COLO668 (cell line): ENCODE measurements at regions not wholly inside any gene's neighbourhood (a gene's known extent, or its start where the extent isn't known, plus 50 kb on each side); places are given as distances from the start of the nearest gene placed in this dataset.
"Not testable (repeated sequence)": the region's sequence is repeated elsewhere in the genome, so short reads cannot be mapped to it uniquely, and the experiment has no call there.

Experiments used
- DNase-seq: peaks from one replicate; lab custom pipeline; 2025; ENCODE audit not compliant: unreplicated experiment; lab: John Stamatoyannopoulos, UW

DNA sequence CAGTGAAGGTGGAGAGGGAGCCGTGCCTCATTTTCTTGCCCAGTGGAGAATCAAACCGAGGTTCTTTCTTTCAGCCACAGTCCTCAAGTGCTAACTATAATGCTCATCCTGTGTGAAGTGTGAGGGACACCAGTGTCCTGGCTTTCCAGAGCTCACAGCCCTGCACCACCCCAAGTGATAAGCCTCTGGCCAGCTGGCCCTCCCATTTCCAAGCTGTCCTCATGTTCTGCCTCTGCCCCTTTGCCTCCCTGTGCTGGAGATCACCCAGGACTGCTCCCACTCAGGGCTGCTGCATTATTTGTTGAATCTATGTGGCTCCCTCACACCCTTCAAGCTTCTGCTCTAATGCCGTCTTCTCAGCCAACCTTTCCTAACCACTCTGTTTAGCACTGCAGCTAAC is 224.5 kb upstream of the TUT7 start:
- no peak for DNase-seq

DNA sequence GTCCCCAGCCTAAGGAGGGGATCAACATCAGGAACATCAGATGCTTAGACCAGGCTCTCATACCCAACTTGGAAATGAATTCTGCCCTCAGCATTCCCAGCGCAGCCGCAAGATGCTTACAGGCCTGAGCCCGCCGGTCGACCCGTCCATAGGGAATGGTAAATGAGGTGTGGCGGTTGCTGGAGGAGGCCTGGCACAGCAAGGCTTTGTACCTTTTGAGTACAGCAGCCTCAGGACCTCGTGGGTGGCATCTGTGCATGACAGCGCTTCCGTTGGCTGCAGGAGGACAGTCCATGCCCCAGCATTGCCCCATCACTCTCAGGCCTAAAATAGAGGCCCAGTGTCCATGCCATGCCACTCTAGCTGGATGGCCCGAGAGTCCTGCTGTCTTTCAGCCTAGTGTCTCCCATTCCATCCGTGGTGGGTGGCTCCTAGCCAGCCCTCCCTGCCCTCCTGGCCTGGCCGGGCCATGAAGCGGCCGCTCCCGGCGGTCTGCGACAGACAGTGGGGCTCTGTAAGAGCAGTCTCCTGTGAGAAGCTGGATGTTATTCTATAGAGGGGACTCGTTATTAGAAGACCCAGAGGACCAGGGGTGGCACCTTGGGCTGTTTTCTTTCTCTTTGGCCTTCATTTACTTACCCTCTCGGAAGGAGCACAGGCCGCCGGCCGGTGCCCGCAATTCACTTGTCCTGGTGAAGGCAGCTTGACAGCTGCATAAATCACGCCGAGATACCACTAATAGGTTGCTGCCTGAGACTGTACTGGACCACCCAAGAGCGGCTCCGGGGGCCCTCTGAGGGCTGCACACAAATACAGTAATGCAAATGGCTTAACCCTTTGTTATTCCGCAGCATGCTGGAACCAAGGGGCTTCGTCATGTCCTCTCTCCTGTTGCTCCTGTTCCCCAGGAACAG is 223.5 kb upstream of the TUT7 start:
- DNase-seq, result no peak

DNA sequence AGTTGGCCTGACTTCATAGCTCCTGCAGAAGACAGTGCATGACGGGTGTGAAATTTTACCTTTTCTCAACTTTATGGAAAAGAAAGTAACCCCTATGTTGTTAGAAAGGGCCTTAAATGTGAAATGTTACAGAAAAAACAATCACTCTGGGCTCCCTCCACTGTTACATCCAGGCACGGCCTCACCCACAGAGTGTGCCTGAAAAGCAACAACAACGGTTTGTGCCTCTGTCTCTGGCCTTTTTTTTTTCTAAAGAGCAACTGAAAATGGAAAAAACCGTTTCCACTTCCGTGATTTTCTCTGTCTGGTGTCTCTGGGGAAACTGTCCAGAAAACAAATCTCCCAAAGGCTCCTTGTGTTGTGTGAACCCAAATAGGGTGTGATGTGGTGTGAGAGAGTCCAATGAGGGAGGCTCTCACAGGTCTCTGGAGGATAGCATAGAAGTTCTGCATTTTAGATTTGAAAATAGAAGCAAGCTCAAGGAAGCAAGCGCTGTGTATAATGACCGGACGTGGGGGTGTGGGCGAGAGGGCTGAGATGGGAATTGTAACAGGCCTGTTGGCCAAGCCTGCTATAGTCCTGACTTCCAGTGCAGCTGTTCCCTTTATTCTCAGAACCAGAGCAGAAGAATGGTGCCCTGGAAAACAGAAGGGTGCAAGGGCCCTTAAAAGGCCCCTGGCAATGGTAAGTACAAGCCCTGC is 221.8 kb upstream of the TUT7 start:
- DNase-seq, result no peak

DNA sequence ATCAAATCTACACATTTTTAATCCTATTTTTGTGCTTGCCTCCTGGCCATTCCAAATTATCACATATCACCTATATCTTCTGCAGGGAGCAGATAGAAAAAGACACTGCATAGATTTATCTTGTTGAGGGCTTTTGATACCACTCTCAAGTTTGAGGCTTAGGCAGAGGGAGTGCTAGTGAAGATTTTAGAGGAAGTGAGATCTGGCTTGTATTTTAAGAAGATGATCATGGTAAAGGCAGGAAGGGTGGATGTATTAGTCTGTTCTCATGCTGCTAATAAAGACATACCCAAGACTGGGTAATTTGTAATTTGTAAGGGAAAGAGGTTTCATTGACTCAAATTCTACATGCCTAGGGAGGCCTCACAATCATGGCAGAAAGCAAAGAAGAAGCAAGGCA is 220.9 kb upstream of the TUT7 start:
- DNase-seq, result no peak

DNA sequence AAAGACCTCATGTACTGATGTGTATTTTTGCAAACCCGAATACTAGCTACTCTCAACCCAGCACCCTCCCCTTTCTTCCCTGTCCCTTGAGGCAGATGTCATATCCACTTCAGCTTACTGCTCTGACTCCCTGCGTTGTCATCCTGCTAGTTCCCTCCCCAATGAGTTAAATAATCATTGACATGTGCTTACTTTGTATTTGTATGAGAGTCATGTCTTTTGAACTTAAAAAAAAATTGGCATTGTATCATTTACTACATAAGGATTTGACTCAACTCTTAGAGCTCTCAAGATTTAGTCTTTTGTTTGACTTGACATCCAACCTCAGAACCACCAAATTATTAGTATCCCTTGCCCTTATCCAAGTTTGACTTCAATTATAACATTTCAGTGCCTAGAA is 219.7 kb upstream of the TUT7 start:
- no peak for DNase-seq

DNA sequence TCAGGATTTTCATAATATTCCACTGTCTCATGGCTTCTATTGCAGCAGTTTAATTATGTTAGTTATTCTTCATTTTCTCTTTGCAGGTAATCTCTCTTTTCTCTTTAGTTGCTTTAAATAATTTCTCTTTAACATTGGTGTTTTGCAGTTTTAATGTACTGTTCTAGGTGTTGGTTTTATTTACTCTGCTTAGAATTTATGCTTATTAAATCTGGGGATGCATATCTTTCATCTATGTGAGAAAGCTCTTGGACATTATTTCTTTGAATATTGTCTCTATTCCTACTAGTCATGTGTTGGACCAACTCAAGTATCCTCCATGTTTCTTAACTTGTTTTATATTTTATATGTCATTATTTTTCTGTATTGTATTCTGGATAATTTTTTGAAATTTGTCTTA is 218.7 kb upstream of the TUT7 start:
- DNase-seq, result no peak

DNA sequence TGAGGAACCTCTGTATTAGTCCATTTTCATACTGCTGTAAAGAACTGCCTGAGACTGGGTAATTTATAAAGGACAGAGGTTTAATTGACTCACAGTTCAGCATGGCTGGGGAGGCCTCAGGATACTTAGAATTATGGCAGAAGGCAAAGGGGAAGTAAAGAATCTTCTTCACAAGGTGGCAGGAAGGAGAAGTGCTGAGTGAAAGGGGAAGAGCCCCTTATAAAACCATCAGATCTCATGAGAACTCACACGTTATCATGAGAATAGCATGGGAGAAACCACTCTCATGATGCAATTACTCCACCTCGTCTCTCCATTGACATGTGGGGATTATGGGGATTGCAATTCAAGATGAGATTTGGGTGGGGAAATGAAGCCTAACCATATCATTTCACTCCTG is 211.4 kb upstream of the TUT7 start:
- DNase-seq, result not testable (repeated sequence)

DNA sequence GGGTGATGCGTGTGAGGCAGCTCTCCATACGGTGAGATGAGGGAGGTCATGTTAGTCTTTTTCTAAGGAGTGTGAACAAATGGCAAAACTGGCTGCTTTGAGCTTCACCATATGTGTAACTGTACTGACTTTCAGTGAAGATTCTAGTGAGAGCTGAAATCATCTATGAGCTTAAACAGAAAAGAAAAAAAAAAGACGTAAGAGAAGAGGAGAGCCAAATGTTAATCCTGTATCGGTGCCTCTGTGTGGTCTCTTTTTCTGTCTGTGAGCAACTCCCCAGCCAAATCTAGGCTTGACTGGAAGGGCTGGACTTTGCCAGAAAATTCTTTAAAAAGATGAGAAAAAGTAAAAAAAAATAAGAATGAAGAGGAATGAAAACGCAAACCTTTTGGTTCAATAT is 209.7 kb upstream of the TUT7 start:
- no peak for DNase-seq

DNA sequence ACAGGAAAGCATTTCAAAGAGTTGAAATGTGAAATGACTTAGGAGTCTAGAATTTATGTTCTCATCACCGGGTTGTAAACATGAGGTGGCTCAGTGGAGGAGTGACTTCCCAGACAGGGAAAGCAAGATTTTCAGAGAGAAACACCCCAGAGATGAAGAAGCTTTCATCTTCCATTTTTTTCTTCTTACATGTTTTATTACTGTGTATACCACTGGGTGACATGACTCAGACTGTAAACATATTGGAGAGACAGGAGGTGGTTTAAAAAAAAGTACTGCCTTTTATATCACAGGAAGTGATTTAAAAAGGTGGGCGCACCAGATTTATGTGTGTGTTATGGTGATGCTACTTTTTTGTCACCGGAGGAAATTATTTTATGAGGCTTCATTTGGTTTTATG is 209.1 kb upstream of the TUT7 start:
- no peak for DNase-seq

DNA sequence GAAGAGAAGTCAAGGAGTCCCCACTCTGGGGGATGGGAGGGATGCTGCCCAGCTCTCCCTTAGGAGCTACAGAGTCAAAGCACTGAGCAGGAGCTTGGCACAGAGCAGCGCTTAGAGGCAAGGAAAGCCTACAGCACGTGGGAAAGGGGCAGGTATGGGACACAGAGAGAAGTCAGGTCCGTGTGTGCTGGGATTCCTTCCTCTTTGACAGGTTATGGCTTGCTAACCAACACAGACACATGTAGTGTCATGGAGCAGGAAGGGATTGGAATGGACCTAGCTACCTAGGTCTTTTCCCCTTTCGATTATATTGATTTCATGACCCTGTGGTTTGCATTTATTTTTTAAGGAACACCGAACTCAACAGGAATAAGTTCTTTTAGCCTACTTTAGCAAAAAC is 208.5 kb upstream of the TUT7 start:
- no peak for DNase-seq

DNA sequence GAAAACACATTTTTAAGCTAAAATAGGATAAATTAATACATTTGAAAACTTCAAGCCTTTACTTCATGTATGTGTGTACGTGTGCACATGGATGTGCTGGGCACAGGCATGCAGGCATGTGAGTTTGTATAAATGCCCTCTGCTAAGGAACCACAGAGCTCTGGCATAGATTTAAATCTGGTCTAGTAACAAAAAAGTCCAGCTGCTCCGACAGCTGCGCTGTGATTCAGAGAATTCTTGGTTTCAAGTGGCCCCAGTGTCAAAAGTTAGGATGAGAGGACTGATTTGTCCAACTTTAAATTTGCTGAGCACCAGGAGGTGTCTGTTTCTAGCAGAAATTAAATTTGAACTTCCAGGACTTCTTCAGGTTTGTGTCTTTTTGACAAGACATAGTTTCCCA is 203.7 kb upstream of the TUT7 start:
- no peak for DNase-seq

DNA sequence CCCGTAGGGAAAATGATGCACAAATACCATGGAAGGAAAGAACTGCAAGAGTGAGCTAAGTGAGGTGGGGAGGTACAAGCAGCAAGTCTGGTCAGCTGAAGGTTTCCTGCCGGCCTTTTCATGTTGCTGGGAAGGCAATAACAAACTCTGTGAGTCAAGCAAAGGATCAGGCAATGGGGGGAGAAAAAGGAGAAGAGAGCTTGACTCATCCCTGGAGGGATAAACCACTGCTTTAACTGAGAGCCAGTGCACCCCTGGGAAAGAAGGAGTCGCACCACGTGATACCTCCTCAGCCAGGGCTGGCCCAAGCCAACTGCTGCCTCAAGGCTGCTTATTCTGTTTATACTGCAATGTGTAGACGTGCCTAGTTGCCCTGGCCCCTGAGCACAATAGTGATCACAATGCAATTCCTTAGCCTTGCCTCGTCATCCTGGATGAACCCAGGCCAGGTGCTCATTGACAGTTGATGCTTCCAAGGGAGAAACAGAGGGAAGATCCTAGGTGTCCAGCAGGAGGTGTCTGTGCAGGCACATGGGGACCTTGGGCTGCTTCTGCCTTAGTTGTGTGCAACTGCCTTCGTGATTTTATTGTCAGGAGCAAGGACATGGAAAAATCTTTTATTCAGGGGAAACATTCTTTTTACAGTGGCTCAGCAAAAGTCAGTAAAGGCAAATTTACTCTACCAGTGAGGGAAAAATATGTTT is 203.0 kb upstream of the TUT7 start:
- no peak for DNase-seq

DNA sequence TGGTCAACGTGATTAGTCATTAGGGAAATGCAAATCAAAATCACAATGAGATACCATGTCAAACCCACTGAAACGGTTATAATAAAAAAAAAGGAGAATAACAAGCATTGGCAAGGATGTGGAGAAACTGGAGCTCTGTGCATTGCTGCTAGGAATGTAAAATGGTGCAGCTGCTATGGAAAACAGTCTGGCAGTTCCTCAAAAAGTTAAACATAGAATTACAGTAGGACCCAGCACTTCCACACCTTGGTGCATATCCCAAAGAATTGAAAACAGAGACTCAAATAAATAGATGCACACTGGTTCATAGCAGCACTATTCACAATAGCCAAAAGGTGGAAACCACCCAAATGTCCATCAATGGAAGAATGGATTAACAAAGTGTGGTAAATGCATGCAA is 201.5 kb upstream of the TUT7 start:
- DNase-seq, result no peak

DNA sequence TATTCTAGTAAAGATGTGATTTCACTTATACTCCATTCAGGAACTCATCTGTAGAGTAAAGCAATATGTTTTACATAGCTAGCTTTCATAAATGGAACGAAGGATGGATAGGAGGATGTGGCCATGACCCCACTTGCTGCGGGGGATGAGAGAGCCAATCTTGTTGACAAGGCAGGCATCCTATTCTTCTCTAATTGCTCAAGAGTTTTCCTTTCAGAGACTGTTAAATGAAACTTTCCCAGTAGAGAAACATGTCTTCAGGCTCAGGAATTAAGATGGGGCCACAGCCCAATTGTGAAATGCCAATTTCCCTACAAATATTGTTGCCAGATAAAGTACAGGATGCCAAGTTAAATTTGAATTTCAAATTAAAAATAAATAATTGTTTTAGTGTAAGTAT is 196.2 kb upstream of the TUT7 start:
- no peak for DNase-seq

DNA sequence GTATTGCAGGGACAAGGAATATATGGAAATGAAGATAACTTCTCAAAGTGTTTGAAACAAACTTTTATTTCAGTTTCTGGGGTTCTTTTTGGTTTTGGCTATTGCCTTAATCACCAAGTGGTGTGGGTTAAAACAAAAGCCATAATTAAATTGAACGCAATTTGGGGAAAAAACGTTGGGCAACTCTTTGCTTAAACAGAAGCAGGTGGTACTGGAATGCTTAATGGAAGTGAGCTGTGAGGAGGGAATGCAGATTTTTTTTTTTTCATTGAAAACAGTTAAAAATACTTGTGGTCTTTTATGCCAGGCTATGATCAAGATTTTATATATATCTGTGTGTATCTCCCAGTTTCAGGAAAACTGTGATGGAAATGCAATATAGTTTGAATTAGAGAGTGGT is 195.7 kb upstream of the TUT7 start:
- no peak for DNase-seq

DNA sequence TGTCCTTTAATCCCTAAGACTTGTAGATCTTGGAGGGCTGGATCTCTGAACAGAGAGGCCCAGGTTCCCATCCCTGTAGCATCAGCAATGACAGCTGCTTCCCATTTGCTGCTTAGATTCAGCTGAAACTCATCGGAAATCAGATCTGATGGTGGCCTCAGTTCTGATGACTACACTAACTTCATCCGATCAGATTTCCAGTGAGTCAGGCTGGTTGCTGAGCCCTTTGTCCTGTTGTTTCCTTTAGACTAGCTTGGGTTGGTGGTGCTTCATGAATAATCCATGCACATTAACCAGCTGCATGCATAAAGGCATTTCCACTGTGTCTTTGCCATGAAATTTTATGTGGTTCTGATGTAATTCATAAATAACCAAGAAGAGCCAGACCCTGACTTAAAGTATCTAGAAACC is 195.2 kb upstream of the TUT7 start:
- DNase-seq, result no peak

DNA sequence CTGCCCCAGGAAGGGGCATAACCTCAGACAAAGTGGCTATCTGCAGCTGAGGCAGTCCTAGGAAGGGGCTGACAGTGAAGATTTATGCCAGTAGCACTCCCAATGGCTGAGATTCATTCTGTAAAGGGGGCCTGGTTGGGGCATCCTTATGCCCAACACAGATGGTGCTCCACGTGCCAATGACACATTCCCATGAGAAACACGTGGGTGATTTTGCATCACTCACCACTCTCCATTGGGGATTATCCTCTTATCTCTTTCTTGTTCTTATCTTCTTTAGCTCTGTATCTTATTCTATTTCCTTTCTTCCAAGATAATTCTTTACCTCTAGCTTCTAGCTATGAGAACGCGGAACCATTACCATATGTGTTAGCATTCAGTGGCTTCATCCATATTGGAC is 194.0 kb upstream of the TUT7 start:
- DNase-seq, result no peak

DNA sequence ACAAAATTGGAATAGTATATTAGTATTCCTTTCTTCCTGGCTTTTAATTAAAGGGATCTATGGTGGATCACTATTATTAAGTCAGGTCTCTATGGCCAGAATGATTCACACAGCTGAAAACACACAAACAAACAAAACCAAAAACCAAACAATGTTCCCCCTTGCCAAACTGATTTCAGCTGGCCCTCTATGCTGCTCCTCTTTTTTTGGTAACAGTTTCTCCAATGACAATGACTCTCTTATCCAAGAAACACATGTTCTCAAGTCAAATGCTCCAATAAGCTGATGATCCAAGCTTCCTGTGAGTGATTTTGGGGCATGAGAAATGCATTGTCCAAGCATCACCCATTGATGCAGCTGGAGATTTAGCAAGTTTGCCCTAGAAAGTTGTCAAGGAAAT is 193.4 kb upstream of the TUT7 start:
- DNase-seq, result no peak

DNA sequence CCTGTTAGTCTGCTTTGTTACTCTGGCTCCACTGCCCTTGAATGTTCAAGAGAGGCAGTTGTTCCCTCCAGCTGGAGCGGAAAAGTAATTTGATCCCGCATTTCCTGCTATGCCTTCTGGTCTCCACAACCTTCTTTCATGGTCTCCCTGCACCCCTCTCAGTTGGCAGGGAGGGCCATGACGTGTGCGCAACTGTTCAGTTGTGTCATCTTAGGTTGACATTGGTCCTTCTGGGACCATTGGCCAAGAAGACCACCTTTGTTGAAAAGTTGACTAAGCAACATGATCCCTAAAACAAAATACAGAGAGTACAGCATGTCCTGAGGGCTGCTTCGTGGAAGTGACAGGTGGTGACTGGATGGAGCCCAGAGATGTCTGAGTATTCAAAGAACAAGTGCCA is 192.5 kb upstream of the TUT7 start:
- DNase-seq, result peak; percentile 9

DNA sequence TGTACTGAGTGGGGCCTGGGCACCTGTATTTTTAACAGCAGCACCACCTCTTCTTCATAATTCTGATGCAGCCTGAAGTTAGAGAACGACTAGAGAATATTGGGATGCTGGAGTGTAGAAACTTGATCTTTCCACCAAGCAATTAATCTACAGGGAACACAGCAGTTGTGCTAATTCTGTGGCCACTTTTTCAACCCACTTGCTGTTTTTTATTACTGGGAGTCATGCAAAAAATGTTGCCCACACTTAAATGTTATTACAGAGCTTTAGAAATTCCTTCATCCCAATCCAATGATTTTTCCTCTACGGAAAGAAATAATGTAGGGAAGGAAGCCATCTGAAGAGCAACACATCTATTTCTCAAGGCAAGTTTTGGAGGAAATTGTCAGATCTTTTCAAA is 190.9 kb upstream of the TUT7 start:
- DNase-seq, result no peak

DNA sequence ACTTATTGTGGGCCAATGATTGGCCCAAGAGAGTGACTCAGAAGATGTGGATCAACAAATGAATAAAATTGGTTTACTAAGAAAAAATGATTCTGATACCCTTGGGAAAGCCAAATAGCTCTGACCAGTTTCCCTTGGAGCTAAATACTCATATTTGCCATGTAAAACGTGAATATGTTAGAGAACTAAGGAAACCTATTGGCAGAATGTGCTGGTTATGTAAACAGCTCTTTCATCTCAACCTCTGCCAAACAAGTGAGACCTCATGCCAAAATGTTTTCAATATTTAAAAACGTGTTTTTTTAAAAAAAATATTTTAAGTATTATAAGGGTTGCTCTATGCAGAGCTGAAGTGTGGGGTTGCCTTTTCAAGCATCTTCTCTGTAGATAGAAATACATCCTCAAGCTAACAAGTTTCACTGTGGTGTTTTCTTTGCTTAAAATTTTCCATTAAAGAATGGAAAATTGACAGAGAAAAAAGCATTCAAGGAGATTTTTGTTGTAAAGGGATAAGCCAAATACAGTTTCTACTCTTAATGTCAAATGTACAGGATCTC is 186.9 kb upstream of the TUT7 start:
- DNase-seq, result no peak
